ENCODE measurements at regions not wholly inside any gene's neighbourhood (a gene's known extent, or its start where the extent isn't known, plus 50 kb on each side); places are given as distances from the start of the nearest gene placed in this dataset.

GRCh38 chr4:159552979-159553768 is 450.3 kb downstream of the RAPGEF2 start:
- no peak for DNase-seq
- no peaks in the 10 kb centered on the region for H3K27me3 ChIP-seq
- TF ChIP-seq POLR2AphosphoS5 (IDR thresholded peaks at IDR 0.05) (no peak), POLR2A (IDR thresholded peaks at IDR 0.05) (no peak), CTCF (IDR thresholded peaks at IDR 0.05) (no peak), EP300 (IDR thresholded peaks at IDR 0.05) (no peak)
- no peak overlapping the region for H3K27ac ChIP-seq
- no peaks in the 10 kb centered on the region for H3K9me3 ChIP-seq
- H3K36me3 ChIP-seq, result no peaks in the 10 kb centered on the region
- H3K4me1 ChIP-seq, result no peaks in the 10 kb centered on the region
- 72 to 95% methylated on average over 4 of the region's 4 CpGs for WGBS, 2 donors
- intact Hi-C loops (cut with DNase I), result no loop called here
- no peak overlapping the region for H3K4me3 ChIP-seq

GRCh38 chr4:159555873-159556272 is 453.0 kb downstream of the RAPGEF2 start:
- Histone ChIP-seq H3K9me3 (no peaks in the 10 kb centered on the region), H3K27me3 (no peaks in the 10 kb centered on the region), H3K4me1 (no peaks in the 10 kb centered on the region), H3K36me3 (no peaks in the 10 kb centered on the region), H3K27ac (no peak overlapping the region), H3K4me3 (no peak overlapping the region)
- DNase-seq, result no peak
- intact Hi-C loops (cut with DNase I), result no loop called here
- no peak for TF ChIP-seq EP300 (IDR thresholded peaks at IDR 0.05)
- TF ChIP-seq POLR2AphosphoS5 (IDR thresholded peaks at IDR 0.05), result no peak
- no peak for TF ChIP-seq POLR2A (IDR thresholded peaks at IDR 0.05)
- TF ChIP-seq CTCF (IDR thresholded peaks at IDR 0.05), result no peak

- Histone ChIP-seq H3K9me3 (no peaks in the 10 kb centered on the region), H3K4me1 (no peaks in the 10 kb centered on the region), H3K36me3 (no peaks in the 10 kb centered on the region), H3K4me3 (no peak overlapping the region), H3K27me3 (no peaks in the 10 kb centered on the region), H3K27ac (no peak overlapping the region)
- WGBS, 2 donors, result 88 to 95% methylated on average over 1 of the region's 1 CpG
- intact Hi-C loops (cut with DNase I), result no loop called here
- no peak for DNase-seq
- TF ChIP-seq CTCF (IDR thresholded peaks at IDR 0.05) (no peak), EP300 (IDR thresholded peaks at IDR 0.05) (no peak), POLR2A (IDR thresholded peaks at IDR 0.05) (no peak), POLR2AphosphoS5 (IDR thresholded peaks at IDR 0.05) (no peak)
Observed at GRCh38 chr4:159562366-159562765, 459.5 kb downstream of the RAPGEF2 start.

GRCh38 chr4:159563257-159563656 is 460.4 kb downstream of the RAPGEF2 start:
- intact Hi-C loops (cut with DNase I), result no loop called here
- no peak for TF ChIP-seq POLR2AphosphoS5 (IDR thresholded peaks at IDR 0.05)
- TF ChIP-seq POLR2A (IDR thresholded peaks at IDR 0.05), result no peak
- TF ChIP-seq EP300 (IDR thresholded peaks at IDR 0.05), result no peak
- no peak for TF ChIP-seq CTCF (IDR thresholded peaks at IDR 0.05)
- no peak for DNase-seq
- Histone ChIP-seq H3K4me1 (no peaks in the 10 kb centered on the region), H3K9me3 (no peaks in the 10 kb centered on the region), H3K27me3 (no peaks in the 10 kb centered on the region), H3K4me3 (no peak overlapping the region), H3K36me3 (no peaks in the 10 kb centered on the region), H3K27ac (no peak overlapping the region)
- WGBS, 2 donors, result 14 to 51% methylated on average over 1 of the region's 1 CpG

- DNase-seq, result no peak
- no peaks in the 10 kb centered on the region for H3K4me1 ChIP-seq
- 21 to 68% methylated on average over 5 of the region's 5 CpGs for WGBS, 2 donors
- H3K36me3 ChIP-seq, result no peaks in the 10 kb centered on the region
- peaks cover 0 to 4% (median 0%) of the 10 kb centered on the region in 4 donors for H3K9me3 ChIP-seq
- intact Hi-C loops (cut with DNase I), result no loop called here
- H3K4me3 ChIP-seq, result no peak overlapping the region
- H3K27me3 ChIP-seq, result no peaks in the 10 kb centered on the region
- no peak overlapping the region for H3K27ac ChIP-seq
- TF ChIP-seq CTCF (IDR thresholded peaks at IDR 0.05), result no peak
- TF ChIP-seq POLR2AphosphoS5 (IDR thresholded peaks at IDR 0.05), result no peak
- no peak for TF ChIP-seq POLR2A (IDR thresholded peaks at IDR 0.05)
- TF ChIP-seq EP300 (IDR thresholded peaks at IDR 0.05), result no peak
Observed at GRCh38 chr4:159564615-159565014, 461.7 kb downstream of the RAPGEF2 start.

Measured in sigmoid colon (tissue), 6 donors.